ENCODE measurements at regions not wholly inside any gene's neighbourhood (a gene's known extent, or its start where the extent isn't known, plus 50 kb on each side); places are given as distances from the start of the nearest gene placed in this dataset.

- TF ChIP-seq, protein P1, sequence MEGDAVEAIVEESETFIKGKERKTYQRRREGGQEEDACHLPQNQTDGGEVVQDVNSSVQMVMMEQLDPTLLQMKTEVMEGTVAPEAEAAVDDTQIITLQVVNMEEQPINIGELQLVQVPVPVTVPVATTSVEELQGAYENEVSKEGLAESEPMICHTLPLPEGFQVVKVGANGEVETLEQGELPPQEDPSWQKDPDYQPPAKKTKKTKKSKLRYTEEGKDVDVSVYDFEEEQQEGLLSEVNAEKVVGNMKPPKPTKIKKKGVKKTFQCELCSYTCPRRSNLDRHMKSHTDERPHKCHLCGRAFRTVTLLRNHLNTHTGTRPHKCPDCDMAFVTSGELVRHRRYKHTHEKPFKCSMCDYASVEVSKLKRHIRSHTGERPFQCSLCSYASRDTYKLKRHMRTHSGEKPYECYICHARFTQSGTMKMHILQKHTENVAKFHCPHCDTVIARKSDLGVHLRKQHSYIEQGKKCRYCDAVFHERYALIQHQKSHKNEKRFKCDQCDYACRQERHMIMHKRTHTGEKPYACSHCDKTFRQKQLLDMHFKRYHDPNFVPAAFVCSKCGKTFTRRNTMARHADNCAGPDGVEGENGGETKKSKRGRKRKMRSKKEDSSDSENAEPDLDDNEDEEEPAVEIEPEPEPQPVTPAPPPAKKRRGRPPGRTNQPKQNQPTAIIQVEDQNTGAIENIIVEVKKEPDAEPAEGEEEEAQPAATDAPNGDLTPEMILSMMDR (conservative IDR thresholded peaks at IDR 0.05), result no peak
- no peak for TF ChIP-seq ZFX (IDR thresholded peaks at IDR 0.05)
Measured at GRCh38 chr1:38719880-38720279, 139.7 kb downstream of the RRAGC start.
